Psoas muscle (tissue), 7 donors: ENCODE measurements at regions not wholly inside any gene's neighbourhood (a gene's known extent, or its start where the extent isn't known, plus 50 kb on each side); places are given as distances from the start of the nearest gene placed in this dataset.

ENCODE experiments used
- ATAC-seq, 4 donors: fragments of 200-7000 bp; cut with Tn5 transposase; one replicate each; pipeline ENCODE4 v1.9.1; 2020; ENCODE audit warnings: moderate library complexity in 3 of 4, mild to moderate bottlenecking in 2 of 4
- DNase-seq, 2 donors: peaks; one replicate each; pipeline ENCODE4 v3.0.0-alpha.2; 2020
- H3K27ac ChIP-seq: fragments of 200-600 bp; one replicate; pipeline ENCODE4 v1.8.0; 2022
- H3K27me3 ChIP-seq, 3 donors: fragments of 200-600 bp in 1 of 3; one replicate each; pipeline versions ENCODE4 v1.6.1 to v1.8.0; 2013 to 2022; ENCODE audit warnings: low read length in 2 of 3, mild to moderate bottlenecking in 2 of 3, moderate library complexity in 1 of 3; ENCODE audit not compliant: insufficient read depth in 3 of 3
- H3K36me3 ChIP-seq, 2 donors: fragments of 200-600 bp in 1 of 2; one replicate each; pipeline versions ENCODE4 v1.6.1 to v1.8.0; 2013 to 2022; ENCODE audit warnings: low read depth in 1 of 2, mild to moderate bottlenecking in 1 of 2, moderate library complexity in 1 of 2; ENCODE audit not compliant: insufficient read depth in 1 of 2
- H3K4me1 ChIP-seq: fragments of 200-600 bp; one replicate; pipeline ENCODE4 v1.8.0; 2022
- H3K4me3 ChIP-seq: fragments of 200-600 bp; one replicate; pipeline ENCODE4 v1.8.0; 2022; ENCODE audit warnings: mild to moderate bottlenecking
- H3K9me3 ChIP-seq: fragments of 200-600 bp; one replicate; pipeline ENCODE4 v1.8.0; 2022
- WGBS, 3 donors: extraction: QIAGEN DNeasy Blood & Tissue Kit; methylation state at CpG; one replicate each; pipeline versions ENCODE4 v1.1.6 to v1.1.7; 2013; 5-methylcytosine and 5-hydroxymethylcytosine counted together
- intact Hi-C, 2 donors: fragments of 100-400 bp; cut with DNase I; formaldehyde crosslinking; loops; one replicate each; pipeline versions ENCODE4 v1.11.0 to v1.14.2; 2022
- TF ChIP-seq, protein P1 (sequence below): fragments of 200-600 bp; IDR thresholded peaks from one replicate; pipeline ENCODE4 v1.8.0; 2022; ENCODE audit warnings: antibody characterized with exemption
- donor health status: healthy with polysubstance abuse.
- donor health status: DM: no; HTN: no; CAD: no; lungs with moderate emphysema.
- donor health status: Bipolar disorder and iron deficiency.
- donor health status: healthy.
- donor health status: DM: yes; HTN: yes; CAD: no.
- donor health status: DM: no; HTN: no; CAD: no.
- donor health status: DM: yes; HTN: yes; CAD: no.

GRCh38 chr5:166340039-166340438 is 1951.4 kb upstream of the WWC1 start:
- DNase-seq (no peak), ATAC-seq (no peak)
- Histone ChIP-seq H3K9me3 (no peaks in the 10 kb centered on the region), H3K27ac (no peak overlapping the region), H3K4me3 (no peak overlapping the region), H3K4me1 (no peaks in the 10 kb centered on the region), H3K36me3 (no peaks in the 10 kb centered on the region), H3K27me3 (no peaks in the 10 kb centered on the region)
- intact Hi-C loops = no loop called here
- 40 to 71% (median 56%) methylated on average over 1 of the region's 1 CpG for WGBS, 3 donors
- TF ChIP-seq, protein P1, sequence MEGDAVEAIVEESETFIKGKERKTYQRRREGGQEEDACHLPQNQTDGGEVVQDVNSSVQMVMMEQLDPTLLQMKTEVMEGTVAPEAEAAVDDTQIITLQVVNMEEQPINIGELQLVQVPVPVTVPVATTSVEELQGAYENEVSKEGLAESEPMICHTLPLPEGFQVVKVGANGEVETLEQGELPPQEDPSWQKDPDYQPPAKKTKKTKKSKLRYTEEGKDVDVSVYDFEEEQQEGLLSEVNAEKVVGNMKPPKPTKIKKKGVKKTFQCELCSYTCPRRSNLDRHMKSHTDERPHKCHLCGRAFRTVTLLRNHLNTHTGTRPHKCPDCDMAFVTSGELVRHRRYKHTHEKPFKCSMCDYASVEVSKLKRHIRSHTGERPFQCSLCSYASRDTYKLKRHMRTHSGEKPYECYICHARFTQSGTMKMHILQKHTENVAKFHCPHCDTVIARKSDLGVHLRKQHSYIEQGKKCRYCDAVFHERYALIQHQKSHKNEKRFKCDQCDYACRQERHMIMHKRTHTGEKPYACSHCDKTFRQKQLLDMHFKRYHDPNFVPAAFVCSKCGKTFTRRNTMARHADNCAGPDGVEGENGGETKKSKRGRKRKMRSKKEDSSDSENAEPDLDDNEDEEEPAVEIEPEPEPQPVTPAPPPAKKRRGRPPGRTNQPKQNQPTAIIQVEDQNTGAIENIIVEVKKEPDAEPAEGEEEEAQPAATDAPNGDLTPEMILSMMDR = no peak

- H3K4me3 ChIP-seq = no peak overlapping the region
- ATAC-seq (no peak), DNase-seq (no peak)
- H3K36me3 ChIP-seq = no peaks in the 10 kb centered on the region
- 68 to 81% (median 78%) methylated on average over 5 of the region's 5 CpGs for WGBS, 3 donors
- TF ChIP-seq, protein P1 = no peak
- H3K9me3 ChIP-seq = no peaks in the 10 kb centered on the region
- no peaks in the 10 kb centered on the region for H3K27me3 ChIP-seq
- H3K27ac ChIP-seq = no peak overlapping the region
- intact Hi-C loops = no loop called here
- H3K4me1 ChIP-seq = no peaks in the 10 kb centered on the region
These were observed 1949.6 kb upstream of the WWC1 start for GRCh38 chr5:166341740-166342337.

- no peak overlapping the region for H3K27ac ChIP-seq
- ATAC-seq (no peak), DNase-seq (no peak)
- intact Hi-C loops = no loop called here
- no peaks in the 10 kb centered on the region for H3K9me3 ChIP-seq
- H3K4me1 ChIP-seq = no peaks in the 10 kb centered on the region
- H3K27me3 ChIP-seq = no peaks in the 10 kb centered on the region
- TF ChIP-seq, protein P1 = no peak
- H3K36me3 ChIP-seq = no peaks in the 10 kb centered on the region
- H3K4me3 ChIP-seq = no peak overlapping the region
- WGBS, 3 donors = 83 to 87% (median 85%) methylated on average over 3 of the region's 3 CpGs
These were observed 1949.0 kb upstream of the WWC1 start for GRCh38 chr5:166342402-166342801.

- no peak overlapping the region for H3K27ac ChIP-seq
- no peaks in the 10 kb centered on the region for H3K9me3 ChIP-seq
- H3K4me1 ChIP-seq = no peaks in the 10 kb centered on the region
- intact Hi-C loops = no loop called here
- DNase-seq (no peak), ATAC-seq (no peak)
- H3K27me3 ChIP-seq = no peaks in the 10 kb centered on the region
- no peaks in the 10 kb centered on the region for H3K36me3 ChIP-seq
- 25 to 27% (median 27%) methylated on average over 3 of the region's 3 CpGs for WGBS, 3 donors
- no peak overlapping the region for H3K4me3 ChIP-seq
- TF ChIP-seq, protein P1 = no peak
These were observed 1944.6 kb upstream of the WWC1 start for GRCh38 chr5:166346726-166347374.

- H3K27me3 ChIP-seq = no peaks in the 10 kb centered on the region
- intact Hi-C loops = no loop called here
- H3K36me3 ChIP-seq = no peaks in the 10 kb centered on the region
- H3K4me3 ChIP-seq = no peak overlapping the region
- TF ChIP-seq, protein P1 = no peak
- no peak for DNase-seq
- 13 to 32% (median 32%) methylated on average over 1 of the region's 1 CpG for whole genome bisulfite sequencing, 3 donors
- no peaks in the 10 kb centered on the region for H3K4me1 ChIP-seq
- ATAC-seq = no peak
- no peaks in the 10 kb centered on the region for H3K9me3 ChIP-seq
- H3K27ac ChIP-seq = no peak overlapping the region
These were observed 1942.4 kb upstream of the WWC1 start for GRCh38 chr5:166349046-166349445.
